Activated B cell treated with CpG ODN at 0.5 μM for 24 hours (primary cell): ENCODE measurements at regions not wholly inside any gene's neighbourhood (a gene's known extent, or its start where the extent isn't known, plus 50 kb on each side); places are given as distances from the start of the nearest gene placed in this dataset.

Experiments used
- ATAC-seq: fragments of 200-7000 bp; cut with Tn5 transposase; one replicate; pipeline ENCODE4 v1.10.0; 2021; ENCODE audit warnings: low read depth, mild to moderate bottlenecking, moderate library complexity
- CTCF ChIA-PET: fragments of 350-600 bp; sonication (Branson Sonifier 250); formaldehyde crosslinking; loops from one replicate; lab custom pipeline; 2021; ENCODE audit warnings: antibody characterized with exemption; lab: Charles Lee
- POLR2A ChIA-PET: fragments of 350-600 bp; sonication (Branson Sonifier 250); formaldehyde crosslinking; loops from one replicate; lab custom pipeline; 2021; ENCODE audit warnings: antibody characterized with exemption; lab: Charles Lee
- DNase-seq: peaks from one replicate; pipeline ENCODE4 v3.0.0; 2022
- H3K27ac Mint-ChIP-seq: one replicate; pipeline ENCODE4 v1.8.0; 2020; ENCODE audit warnings: mixed read lengths
- H3K27me3 Mint-ChIP-seq: one replicate; pipeline ENCODE4 v1.8.0; 2021; ENCODE audit warnings: mixed read lengths
- H3K36me3 Mint-ChIP-seq: one replicate; pipeline ENCODE4 v1.8.0; 2021; ENCODE audit warnings: low read depth, mixed read lengths
- H3K4me1 Mint-ChIP-seq: one replicate; pipeline ENCODE4 v1.8.0; 2021; ENCODE audit warnings: mixed read lengths
- H3K4me3 Mint-ChIP-seq: one replicate; pipeline ENCODE4 v1.8.0; 2020; ENCODE audit warnings: mild to moderate bottlenecking, mixed read lengths
- H3K9me3 Mint-ChIP-seq: one replicate; pipeline ENCODE4 v1.8.0; 2020; ENCODE audit warnings: mixed read lengths
- intact Hi-C: fragments of 100-400 bp; cut with micrococcal nuclease; formaldehyde crosslinking; loops from one replicate; pipeline ENCODE4 v1.15.1; 2024
- TF ChIP-seq, protein P1 (sequence below): fragments of 200-600 bp; IDR thresholded peaks from one replicate; pipeline ENCODE4 v1.8.0; 2022; ENCODE audit warnings: antibody characterized with exemption, mild to moderate bottlenecking

DNA sequence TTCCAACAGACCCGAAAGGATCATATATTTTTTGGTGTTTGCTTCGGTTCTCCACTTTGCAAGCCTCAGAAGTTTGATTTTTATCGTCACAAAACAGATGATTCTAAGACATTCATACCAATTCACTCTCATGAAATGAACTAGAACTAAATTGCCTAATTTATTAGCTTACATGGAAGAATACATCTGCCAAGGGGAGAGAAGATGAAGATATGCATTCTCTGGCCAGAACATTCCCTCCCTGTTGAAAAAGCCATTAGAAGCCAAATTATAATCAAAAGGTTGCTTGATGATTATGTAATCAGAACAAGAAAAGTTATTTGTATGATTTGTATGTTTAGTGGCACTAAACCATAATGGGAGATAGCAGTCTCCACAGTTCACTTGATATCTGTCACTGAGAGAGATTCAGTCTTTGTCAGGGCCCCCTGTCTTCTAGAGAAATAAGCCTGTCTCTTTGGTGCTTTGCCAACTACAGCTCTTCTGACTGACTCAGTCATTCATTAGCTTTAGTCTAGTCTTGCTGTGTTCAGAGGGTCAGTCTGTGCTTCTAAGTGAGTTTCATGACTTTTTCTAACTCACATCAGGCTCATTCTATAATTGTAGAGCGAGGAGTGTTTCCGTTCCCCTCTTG, 95.3 kb upstream of the GNAI1 start:
- ChIA-PET POLR2A (no interaction called here), CTCF (no interaction called here)
- TF ChIP-seq, protein P1, sequence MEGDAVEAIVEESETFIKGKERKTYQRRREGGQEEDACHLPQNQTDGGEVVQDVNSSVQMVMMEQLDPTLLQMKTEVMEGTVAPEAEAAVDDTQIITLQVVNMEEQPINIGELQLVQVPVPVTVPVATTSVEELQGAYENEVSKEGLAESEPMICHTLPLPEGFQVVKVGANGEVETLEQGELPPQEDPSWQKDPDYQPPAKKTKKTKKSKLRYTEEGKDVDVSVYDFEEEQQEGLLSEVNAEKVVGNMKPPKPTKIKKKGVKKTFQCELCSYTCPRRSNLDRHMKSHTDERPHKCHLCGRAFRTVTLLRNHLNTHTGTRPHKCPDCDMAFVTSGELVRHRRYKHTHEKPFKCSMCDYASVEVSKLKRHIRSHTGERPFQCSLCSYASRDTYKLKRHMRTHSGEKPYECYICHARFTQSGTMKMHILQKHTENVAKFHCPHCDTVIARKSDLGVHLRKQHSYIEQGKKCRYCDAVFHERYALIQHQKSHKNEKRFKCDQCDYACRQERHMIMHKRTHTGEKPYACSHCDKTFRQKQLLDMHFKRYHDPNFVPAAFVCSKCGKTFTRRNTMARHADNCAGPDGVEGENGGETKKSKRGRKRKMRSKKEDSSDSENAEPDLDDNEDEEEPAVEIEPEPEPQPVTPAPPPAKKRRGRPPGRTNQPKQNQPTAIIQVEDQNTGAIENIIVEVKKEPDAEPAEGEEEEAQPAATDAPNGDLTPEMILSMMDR: no peak
- no peaks in the 10 kb centered on the region for H3K27me3 Mint-ChIP-seq
- no peak overlapping the region for H3K4me3 Mint-ChIP-seq
- intact Hi-C loops: no loop called here
- no peaks in the 10 kb centered on the region for H3K36me3 Mint-ChIP-seq
- no peaks in the 10 kb centered on the region for H3K4me1 Mint-ChIP-seq
- DNase-seq (no peak), ATAC-seq (no peak)
- peaks cover 2% of the 10 kb centered on the region for H3K9me3 Mint-ChIP-seq
- H3K27ac Mint-ChIP-seq: no peak overlapping the region

DNA sequence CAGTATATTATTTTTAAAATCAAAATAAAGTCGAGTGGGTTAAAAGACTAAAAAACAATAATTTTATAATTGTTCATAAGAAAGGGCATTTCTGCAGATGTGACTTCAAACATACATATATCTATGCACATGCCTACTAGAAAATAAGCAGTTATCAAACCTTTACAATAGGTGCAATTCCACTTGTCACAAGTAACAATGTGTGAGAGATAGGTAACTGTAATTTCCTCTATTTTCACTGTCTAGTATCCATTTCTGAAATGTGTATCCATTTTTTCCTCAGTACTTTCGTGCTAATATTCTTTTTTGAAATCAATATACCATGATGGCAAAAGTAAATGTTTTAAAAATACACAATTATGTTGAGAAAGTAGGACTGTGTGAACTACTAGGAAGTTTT, 96.9 kb upstream of the GNAI1 start:
- DNase-seq (no peak), ATAC-seq (no peak)
- Mint-ChIP-seq H3K36me3 (no peaks in the 10 kb centered on the region), H3K27ac (no peak overlapping the region), H3K4me3 (no peak overlapping the region), H3K4me1 (no peaks in the 10 kb centered on the region), H3K9me3 (no peaks in the 10 kb centered on the region), H3K27me3 (no peaks in the 10 kb centered on the region)
- TF ChIP-seq, protein P1: no peak
- ChIA-PET CTCF (no interaction called here), POLR2A (no interaction called here)
- intact Hi-C loops: no loop called here

DNA sequence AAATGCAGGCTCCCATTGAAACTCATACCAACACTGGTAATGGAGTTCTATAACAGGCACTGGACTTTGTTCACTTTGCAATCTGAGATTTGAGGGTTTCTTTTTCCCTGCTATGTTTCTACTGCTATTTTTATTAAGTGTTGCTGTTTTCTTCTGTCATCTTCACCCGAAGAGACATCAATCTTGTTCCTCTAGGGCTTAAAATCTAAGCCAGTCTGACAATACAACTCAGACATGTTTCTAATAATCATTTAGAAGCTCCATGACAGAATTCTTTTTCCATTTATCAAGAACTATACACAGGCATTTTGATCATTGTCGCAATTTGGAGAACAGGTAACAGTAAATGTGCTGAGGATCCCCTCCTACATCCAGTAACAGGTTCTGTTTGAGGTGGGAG, 98.5 kb upstream of the GNAI1 start:
- DNase-seq (no peak), ATAC-seq (no peak)
- ChIA-PET POLR2A (no interaction called here), CTCF (no interaction called here)
- H3K9me3 Mint-ChIP-seq: no peaks in the 10 kb centered on the region
- no peaks in the 10 kb centered on the region for H3K36me3 Mint-ChIP-seq
- TF ChIP-seq, protein P1: no peak
- intact Hi-C loops: no loop called here
- H3K27me3 Mint-ChIP-seq: no peaks in the 10 kb centered on the region
- H3K27ac Mint-ChIP-seq: no peak overlapping the region
- no peaks in the 10 kb centered on the region for H3K4me1 Mint-ChIP-seq
- no peak overlapping the region for H3K4me3 Mint-ChIP-seq

DNA sequence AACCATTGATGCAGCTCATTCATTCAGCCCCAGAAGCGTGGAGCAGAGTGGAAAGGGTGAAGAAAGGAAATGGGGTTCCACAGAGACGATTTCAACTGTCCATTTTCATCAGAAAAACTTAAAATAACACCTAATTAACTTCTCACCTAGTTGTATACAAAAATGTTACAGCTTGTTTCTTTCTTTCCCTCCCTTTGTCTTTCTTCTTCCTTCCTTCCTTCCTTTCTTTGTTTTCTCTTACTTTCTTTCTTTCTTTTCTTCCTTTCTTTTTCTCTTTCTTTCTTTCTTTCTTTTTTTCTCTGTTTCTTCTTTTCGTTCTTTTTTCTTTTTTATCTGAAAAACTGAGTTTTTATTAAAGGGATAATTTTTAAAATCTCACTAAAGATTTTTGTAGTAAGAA, 105.9 kb upstream of the GNAI1 start:
- intact Hi-C loops: no loop called here
- Mint-ChIP-seq H3K27ac (no peak overlapping the region), H3K27me3 (no peaks in the 10 kb centered on the region), H3K4me1 (no peaks in the 10 kb centered on the region), H3K9me3 (peaks cover 6% of the 10 kb centered on the region), H3K36me3 (no peaks in the 10 kb centered on the region), H3K4me3 (no peak overlapping the region)
- TF ChIP-seq, protein P1: no peak
- ATAC-seq (no peak), DNase-seq (no peak)
- POLR2A ChIA-PET: no interaction called here
- CTCF ChIA-PET: no interaction called here

DNA sequence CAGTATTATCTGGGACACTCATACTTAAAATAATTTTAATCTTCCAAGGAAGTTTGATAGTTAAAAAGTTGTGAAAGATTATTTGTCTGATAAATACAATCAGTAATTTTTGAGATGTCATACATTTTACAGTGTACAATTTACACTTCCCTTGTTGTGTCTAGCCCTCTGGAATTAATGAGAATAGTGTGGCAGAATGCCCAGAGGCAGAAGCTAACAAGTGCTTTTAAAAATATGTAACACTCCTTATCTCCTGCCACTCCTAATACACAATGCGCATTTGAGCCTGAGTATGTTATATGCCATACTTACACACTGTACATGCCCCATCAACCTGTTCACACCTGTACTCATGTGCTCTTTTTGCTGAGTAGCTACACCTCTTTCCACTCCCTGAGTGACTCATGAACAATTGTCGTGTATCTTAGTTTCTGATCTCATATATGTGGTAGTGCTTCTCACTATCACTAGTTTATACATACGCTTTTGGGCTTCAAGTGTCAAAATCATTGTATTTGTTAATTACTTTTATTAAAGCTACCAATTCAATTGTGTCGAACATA, 106.9 kb upstream of the GNAI1 start:
- TF ChIP-seq, protein P1: no peak
- intact Hi-C loops: no loop called here
- DNase-seq (no peak), ATAC-seq (no peak)
- H3K27ac Mint-ChIP-seq: no peak overlapping the region
- POLR2A ChIA-PET: no interaction called here
- H3K4me1 Mint-ChIP-seq: no peaks in the 10 kb centered on the region
- CTCF ChIA-PET: no interaction called here
- H3K27me3 Mint-ChIP-seq: no peaks in the 10 kb centered on the region
- no peak overlapping the region for H3K4me3 Mint-ChIP-seq
- peaks cover 7% of the 10 kb centered on the region for H3K9me3 Mint-ChIP-seq
- no peaks in the 10 kb centered on the region for H3K36me3 Mint-ChIP-seq
